ENCODE measurements at regions not wholly inside any gene's neighbourhood (a gene's known extent, or its start where the extent isn't known, plus 50 kb on each side); places are given as distances from the start of the nearest gene placed in this dataset.
A peak's percentile ranks its signal among the peaks of the same experiment; 100 is the strongest.

DNA sequence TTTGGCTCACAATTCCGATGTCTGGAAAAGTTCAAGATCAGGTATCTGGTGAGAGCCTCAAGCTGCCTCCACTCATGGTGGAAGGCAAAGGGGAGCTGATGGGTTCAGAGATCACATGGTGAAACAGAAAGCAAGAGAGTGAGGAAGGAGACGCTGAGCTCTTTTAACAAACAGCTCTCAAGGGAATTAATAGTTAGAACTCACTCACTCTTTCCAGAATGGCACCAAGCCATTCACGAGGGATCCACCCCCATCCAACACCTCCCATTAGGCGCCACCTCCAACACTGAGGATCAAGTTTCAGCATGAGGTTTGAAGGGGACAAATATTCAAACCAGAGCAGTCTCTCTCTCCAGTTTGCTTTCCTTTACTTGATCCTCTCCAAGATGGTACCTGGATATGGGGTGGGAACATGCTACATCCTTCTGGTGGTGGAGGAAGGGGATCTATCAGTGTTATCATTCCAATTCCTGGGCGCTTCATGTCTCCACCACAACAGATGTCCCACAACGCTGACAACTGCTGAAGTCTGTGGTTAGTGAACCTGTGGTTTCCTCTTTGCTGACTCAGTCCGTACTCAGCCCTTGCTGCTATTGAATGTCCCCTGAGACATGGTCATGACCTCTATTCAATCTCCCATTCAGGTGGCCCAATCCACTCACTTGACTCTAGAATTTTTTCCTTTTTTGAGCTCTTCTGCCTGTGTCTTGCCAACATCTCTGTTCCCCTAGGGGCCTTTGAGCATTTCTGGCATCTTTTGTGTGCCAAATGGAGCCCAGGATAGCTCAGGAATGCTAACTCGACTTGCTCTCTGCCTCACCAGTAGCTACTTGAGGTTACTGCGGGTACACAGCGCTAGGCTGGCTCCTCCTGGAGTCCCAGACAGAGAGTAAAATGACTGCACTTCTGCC, 395.2 kb downstream of the MID1IP1 start:
- H3K27ac Mint-ChIP-seq: no peak overlapping the region
- DNase-seq: peak; percentile 54

DNA sequence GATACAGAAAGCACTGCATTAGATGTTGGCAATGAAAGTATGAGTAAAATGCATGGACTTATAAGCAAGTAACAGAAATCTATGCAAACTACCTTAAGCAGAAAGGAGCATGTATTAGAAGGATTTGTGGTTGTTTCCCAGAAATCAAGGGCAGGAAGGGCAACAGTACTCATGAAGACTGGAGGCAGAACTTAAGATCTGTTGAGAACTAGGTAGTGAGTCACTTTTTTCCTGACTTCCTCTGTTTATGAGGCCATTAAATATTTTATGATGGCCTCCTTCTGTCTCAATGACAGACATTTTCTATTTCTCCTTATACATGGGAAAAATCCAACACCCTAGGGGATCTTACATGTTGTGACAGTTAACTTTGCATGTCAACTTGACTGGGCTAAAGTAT, 398.2 kb downstream of the MID1IP1 start:
- H3K9ac ChIP-seq (ENCODE audit: extremely low read depth, low read length, poor library complexity, severe bottlenecking): no peak overlapping the region
- H3K27ac Mint-ChIP-seq: no peak overlapping the region
- no peak overlapping the region for H3K27ac ChIP-seq (ENCODE audit: low read depth, low read length)
- H3K4me3 ChIP-seq (ENCODE audit: low read length): no peak overlapping the region
- no peaks in the 10 kb centered on the region for H3K27me3 ChIP-seq (ENCODE audit: control insufficient read depth, insufficient read depth, low read length, poor library complexity, severe bottlenecking)
- H3K4me1 Mint-ChIP-seq: peaks cover 31% of the 10 kb centered on the region
- no peaks in the 10 kb centered on the region for H3K4me1 ChIP-seq (ENCODE audit: control insufficient read depth, insufficient read depth, low read length)
- H3K36me3 ChIP-seq (ENCODE audit: control insufficient read depth, insufficient read depth, low read length): no peaks in the 10 kb centered on the region
- no peak for DNase-seq
- TF ChIP-seq, protein P1, sequence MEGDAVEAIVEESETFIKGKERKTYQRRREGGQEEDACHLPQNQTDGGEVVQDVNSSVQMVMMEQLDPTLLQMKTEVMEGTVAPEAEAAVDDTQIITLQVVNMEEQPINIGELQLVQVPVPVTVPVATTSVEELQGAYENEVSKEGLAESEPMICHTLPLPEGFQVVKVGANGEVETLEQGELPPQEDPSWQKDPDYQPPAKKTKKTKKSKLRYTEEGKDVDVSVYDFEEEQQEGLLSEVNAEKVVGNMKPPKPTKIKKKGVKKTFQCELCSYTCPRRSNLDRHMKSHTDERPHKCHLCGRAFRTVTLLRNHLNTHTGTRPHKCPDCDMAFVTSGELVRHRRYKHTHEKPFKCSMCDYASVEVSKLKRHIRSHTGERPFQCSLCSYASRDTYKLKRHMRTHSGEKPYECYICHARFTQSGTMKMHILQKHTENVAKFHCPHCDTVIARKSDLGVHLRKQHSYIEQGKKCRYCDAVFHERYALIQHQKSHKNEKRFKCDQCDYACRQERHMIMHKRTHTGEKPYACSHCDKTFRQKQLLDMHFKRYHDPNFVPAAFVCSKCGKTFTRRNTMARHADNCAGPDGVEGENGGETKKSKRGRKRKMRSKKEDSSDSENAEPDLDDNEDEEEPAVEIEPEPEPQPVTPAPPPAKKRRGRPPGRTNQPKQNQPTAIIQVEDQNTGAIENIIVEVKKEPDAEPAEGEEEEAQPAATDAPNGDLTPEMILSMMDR (conservative IDR thresholded peaks at IDR 0.05): no peak
- no peaks in the 10 kb centered on the region for H3K36me3 Mint-ChIP-seq (ENCODE audit: low read depth)
- H3K9me3 Mint-ChIP-seq: peaks cover 51% of the 10 kb centered on the region
- H3K9me3 ChIP-seq (ENCODE audit: control insufficient read depth, low read length): no peaks in the 10 kb centered on the region
- no peak overlapping the region for H3K4me3 Mint-ChIP-seq
- peaks cover 3% of the 10 kb centered on the region for H3K27me3 Mint-ChIP-seq (ENCODE audit: insufficient read depth)

More for the DNA sequence above, 395.2 kb downstream of the MID1IP1 start:
- Mint-ChIP-seq H3K4me3 (no peak overlapping the region), H3K36me3 (ENCODE audit: low read depth) (no peaks in the 10 kb centered on the region), H3K27me3 (ENCODE audit: insufficient read depth) (no peaks in the 10 kb centered on the region), H3K4me1 (peaks cover 19% of the 10 kb centered on the region), H3K9me3 (peaks cover 40% of the 10 kb centered on the region)
- H3K27ac ChIP-seq (ENCODE audit: low read depth, low read length): no peak overlapping the region
- H3K9ac ChIP-seq (ENCODE audit: extremely low read depth, low read length, poor library complexity, severe bottlenecking): no peak overlapping the region
- TF ChIP-seq, protein P1 (conservative IDR thresholded peaks at IDR 0.05): no peak
- H3K36me3 ChIP-seq (ENCODE audit: control insufficient read depth, insufficient read depth, low read length): no peaks in the 10 kb centered on the region
- H3K4me3 ChIP-seq (ENCODE audit: low read length): no peak overlapping the region
- no peaks in the 10 kb centered on the region for H3K9me3 ChIP-seq (ENCODE audit: control insufficient read depth, low read length)
- H3K27me3 ChIP-seq (ENCODE audit: control insufficient read depth, insufficient read depth, low read length, poor library complexity, severe bottlenecking): no peaks in the 10 kb centered on the region
- no peaks in the 10 kb centered on the region for H3K4me1 ChIP-seq (ENCODE audit: control insufficient read depth, insufficient read depth, low read length)
- WGBS, 2 experiments (ENCODE audit: insufficient coverage in 1 of 2, insufficient read length in 1 of 2): 80 to 87% methylated on average over 3 to 9 of the region's 10 CpGs

DNA sequence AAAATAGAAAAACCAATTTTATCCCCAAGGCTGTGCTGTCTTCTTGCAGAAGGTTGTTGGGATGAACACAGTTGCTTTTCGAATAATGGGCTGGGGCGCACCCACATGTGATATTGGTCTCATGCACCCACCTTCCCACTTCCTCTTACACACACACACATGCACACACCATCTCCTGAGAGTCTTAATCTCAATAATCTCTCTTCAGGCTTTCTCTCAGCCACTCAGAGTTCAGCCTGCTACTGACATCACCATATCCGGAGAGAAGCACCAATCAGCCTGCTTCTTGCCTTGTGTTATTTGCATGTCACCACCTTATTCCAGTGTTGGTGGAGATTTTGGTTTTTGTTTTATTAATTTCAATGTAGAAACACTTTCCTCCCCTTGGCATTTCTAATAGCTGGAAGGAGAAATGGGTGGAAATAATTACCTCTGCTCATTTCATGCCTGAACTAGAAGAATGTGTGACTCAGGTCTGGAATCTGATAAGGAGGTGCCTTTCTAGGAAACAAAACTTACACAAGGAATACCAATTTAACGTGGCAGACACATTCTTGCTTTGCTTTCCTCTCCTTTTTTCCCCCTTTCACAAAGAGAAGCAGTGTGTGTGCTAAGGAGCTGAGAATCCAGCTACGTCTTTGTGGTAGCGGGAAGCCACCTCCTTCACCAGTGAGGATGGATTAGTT, 400.2 kb downstream of the MID1IP1 start:
- WGBS, 2 experiments (ENCODE audit: insufficient coverage in 1 of 2, insufficient read length in 1 of 2): 80 to 91% methylated on average over 2 to 3 of the region's 6 CpGs
- Histone ChIP-seq H3K4me1 (ENCODE audit: control insufficient read depth, insufficient read depth, low read length) (peaks cover 3% of the 10 kb centered on the region), H3K4me3 (ENCODE audit: low read length) (peak overlapping the region; percentile 15), H3K27ac (ENCODE audit: low read depth, low read length) (no peak overlapping the region), H3K9me3 (ENCODE audit: control insufficient read depth, low read length) (no peaks in the 10 kb centered on the region), H3K9ac (ENCODE audit: extremely low read depth, low read length, poor library complexity, severe bottlenecking) (peak overlapping the region; percentile 44), H3K27me3 (ENCODE audit: control insufficient read depth, insufficient read depth, low read length, poor library complexity, severe bottlenecking) (no peaks in the 10 kb centered on the region), H3K36me3 (ENCODE audit: control insufficient read depth, insufficient read depth, low read length) (no peaks in the 10 kb centered on the region)
- Mint-ChIP-seq H3K9me3 (peaks cover 54% of the 10 kb centered on the region), H3K36me3 (ENCODE audit: low read depth) (no peaks in the 10 kb centered on the region), H3K27ac (peak overlapping the region; percentile 20), H3K4me1 (peaks cover 27% of the 10 kb centered on the region), H3K4me3 (no peak overlapping the region), H3K27me3 (ENCODE audit: insufficient read depth) (peaks cover 3% of the 10 kb centered on the region)
- TF ChIP-seq, protein P1 (conservative IDR thresholded peaks at IDR 0.05): no peak
- no peak for DNase-seq

All from endodermal cell (in vitro differentiated cells).